GM18505 (cell line): ENCODE measurements at regions not wholly inside any gene's neighbourhood (a gene's known extent, or its start where the extent isn't known, plus 50 kb on each side); places are given as distances from the start of the nearest gene placed in this dataset.

ENCODE experiments used
- ATAC-seq: cut with Tn5 transposase; IDR thresholded peaks from one replicate; pipeline ENCODE4 v1.9.1; 2021; ENCODE audit not compliant: unreplicated experiment
- POLR2A ChIP-seq: IDR thresholded peaks from 4 replicates; pipeline ENCODE4 v1.6.1; 2011; ENCODE audit warnings: borderline replicate concordance; ENCODE audit not compliant: insufficient read depth, insufficient read length; ENCODE audit errors: extremely low read depth

- no peak for TF ChIP-seq POLR2A
- ATAC-seq = no peak
Observed at GRCh38 chr5:40390281-40391149, 289.2 kb upstream of the PTGER4 start.

GRCh38 chr5:40389591-40389990 is 290.1 kb upstream of the PTGER4 start:
- ATAC-seq = no peak
- no peak for TF ChIP-seq POLR2A

- ATAC-seq = peak; percentile 87
Observed at GRCh38 chr5:40386289-40386688, 293.4 kb upstream of the PTGER4 start.

GRCh38 chr5:40385544-40385943 is 294.2 kb upstream of the PTGER4 start:
- ATAC-seq = no peak

More at GRCh38 chr5:40386289-40386688, 293.4 kb upstream of the PTGER4 start:
- TF ChIP-seq POLR2A = no peak

GRCh38 chr5:40384782-40385390 is 294.8 kb upstream of the PTGER4 start:
- TF ChIP-seq POLR2A = no peak
- ATAC-seq = no peak

More at GRCh38 chr5:40385544-40385943, 294.2 kb upstream of the PTGER4 start:
- TF ChIP-seq POLR2A = no peak

- ATAC-seq = no peak
Observed at GRCh38 chr5:40383749-40384651, 295.7 kb upstream of the PTGER4 start.

GRCh38 chr5:40381676-40382363 is 297.9 kb upstream of the PTGER4 start:
- no peak for ATAC-seq
- no peak for TF ChIP-seq POLR2A

More at GRCh38 chr5:40383749-40384651, 295.7 kb upstream of the PTGER4 start:
- no peak for TF ChIP-seq POLR2A

GRCh38 chr5:40381016-40381415 is 298.7 kb upstream of the PTGER4 start:
- no peak for ATAC-seq
- no peak for TF ChIP-seq POLR2A

GRCh38 chr5:40378396-40379177 is 301.1 kb upstream of the PTGER4 start:
- ATAC-seq = peak; percentile 62
- TF ChIP-seq POLR2A = no peak

GRCh38 chr5:40376566-40376965 is 303.1 kb upstream of the PTGER4 start:
- no peak for TF ChIP-seq POLR2A
- ATAC-seq = peak; percentile 65

- TF ChIP-seq POLR2A = no peak
- ATAC-seq = no peak
Observed at GRCh38 chr5:40374853-40375252, 304.9 kb upstream of the PTGER4 start.

- ATAC-seq = no peak
- no peak for TF ChIP-seq POLR2A
Observed at GRCh38 chr5:40368200-40368599, 311.5 kb upstream of the PTGER4 start.
